Upper lobe of right lung (tissue), 1 donor: ENCODE measurements at regions not wholly inside any gene's neighbourhood (a gene's known extent, or its start where the extent isn't known, plus 50 kb on each side); places are given as distances from the start of the nearest gene placed in this dataset.

Experiments
- ATAC-seq: fragments of 200-7000 bp; cut with Tn5 transposase; one replicate; pipeline ENCODE4 v1.9.1; 2020; ENCODE audit warnings: mild to moderate bottlenecking, moderate library complexity
- DNase-seq: peaks from one replicate; pipeline ENCODE4 v3.0.0-alpha.2; 2020
- H3K27ac ChIP-seq: fragments of 200-600 bp; one replicate; pipeline ENCODE4 v1.8.0; 2022
- H3K27me3 ChIP-seq: fragments of 200-600 bp; one replicate; pipeline ENCODE4 v1.8.0; 2022; ENCODE audit warnings: mild to moderate bottlenecking
- H3K36me3 ChIP-seq: fragments of 200-600 bp; one replicate; pipeline ENCODE4 v1.8.0; 2022
- H3K4me1 ChIP-seq: fragments of 200-600 bp; one replicate; pipeline ENCODE4 v1.8.0; 2022
- H3K4me3 ChIP-seq: fragments of 200-600 bp; one replicate; pipeline ENCODE4 v1.8.0; 2022; ENCODE audit warnings: mild to moderate bottlenecking
- H3K9me3 ChIP-seq: fragments of 200-600 bp; one replicate; pipeline ENCODE4 v1.8.0; 2022
- CTCF ChIP-seq: fragments of 200-600 bp; IDR thresholded peaks from one replicate; pipeline ENCODE4 v1.8.0; 2022; ENCODE audit warnings: antibody characterized with exemption
- intact Hi-C: fragments of 100-400 bp; cut with DNase I; formaldehyde crosslinking; loops from one replicate; pipeline ENCODE4 v1.11.0; 2022
- donor health status: DM: no; HTN: yes; CAD: no; lungs with severe emphysema.

- no peaks in the 10 kb centered on the region for H3K9me3 ChIP-seq
- ATAC-seq (no peak), DNase-seq (no peak)
- H3K36me3 ChIP-seq, result no peaks in the 10 kb centered on the region
- H3K27me3 ChIP-seq, result no peaks in the 10 kb centered on the region
- no peak for TF ChIP-seq CTCF
- H3K27ac ChIP-seq, result no peak overlapping the region
- intact Hi-C loops, result no loop called here
- no peaks in the 10 kb centered on the region for H3K4me1 ChIP-seq
- H3K4me3 ChIP-seq, result no peak overlapping the region
Measured at GRCh38 chr19:33950091-33950750, 153.6 kb downstream of the KCTD15 start.

- ATAC-seq, result no peak
- no peak overlapping the region for H3K27ac ChIP-seq
- DNase-seq, result no peak
- no peak overlapping the region for H3K4me3 ChIP-seq
- no peaks in the 10 kb centered on the region for H3K27me3 ChIP-seq
- no peaks in the 10 kb centered on the region for H3K4me1 ChIP-seq
- intact Hi-C loops, result no loop called here
- no peak for TF ChIP-seq CTCF
- H3K36me3 ChIP-seq, result no peaks in the 10 kb centered on the region
- no peaks in the 10 kb centered on the region for H3K9me3 ChIP-seq
Measured at GRCh38 chr19:33953023-33953422, 156.4 kb downstream of the KCTD15 start.

GRCh38 chr19:33953592-33953991 is 156.9 kb downstream of the KCTD15 start:
- H3K4me3 ChIP-seq, result no peak overlapping the region
- ATAC-seq, result no peak
- peak; percentile 11 for TF ChIP-seq CTCF
- H3K36me3 ChIP-seq, result no peaks in the 10 kb centered on the region
- H3K27me3 ChIP-seq, result no peaks in the 10 kb centered on the region
- H3K4me1 ChIP-seq, result no peaks in the 10 kb centered on the region
- no peaks in the 10 kb centered on the region for H3K9me3 ChIP-seq
- no peak overlapping the region for H3K27ac ChIP-seq
- intact Hi-C loops, result no loop called here
- no peak for DNase-seq

GRCh38 chr19:33954686-33955085 is 158.0 kb downstream of the KCTD15 start:
- Histone ChIP-seq H3K4me3 (no peak overlapping the region), H3K4me1 (no peaks in the 10 kb centered on the region), H3K27me3 (no peaks in the 10 kb centered on the region), H3K36me3 (no peaks in the 10 kb centered on the region), H3K9me3 (no peaks in the 10 kb centered on the region), H3K27ac (no peak overlapping the region)
- intact Hi-C loops, result no loop called here
- TF ChIP-seq CTCF, result no peak
- no peak for ATAC-seq
- DNase-seq, result no peak

GRCh38 chr19:33956941-33957340 is 160.3 kb downstream of the KCTD15 start:
- Histone ChIP-seq H3K4me3 (no peak overlapping the region), H3K4me1 (no peaks in the 10 kb centered on the region), H3K36me3 (no peaks in the 10 kb centered on the region), H3K9me3 (no peaks in the 10 kb centered on the region), H3K27me3 (no peaks in the 10 kb centered on the region), H3K27ac (no peak overlapping the region)
- DNase-seq, result no peak
- intact Hi-C loops, result no loop called here
- no peak for ATAC-seq
- TF ChIP-seq CTCF, result no peak

- no peaks in the 10 kb centered on the region for H3K36me3 ChIP-seq
- TF ChIP-seq CTCF, result no peak
- H3K9me3 ChIP-seq, result no peaks in the 10 kb centered on the region
- no peak overlapping the region for H3K27ac ChIP-seq
- no peak for ATAC-seq
- H3K4me3 ChIP-seq, result no peak overlapping the region
- no peak for DNase-seq
- H3K27me3 ChIP-seq, result no peaks in the 10 kb centered on the region
- intact Hi-C loops, result no loop called here
- no peaks in the 10 kb centered on the region for H3K4me1 ChIP-seq
Measured at GRCh38 chr19:33957804-33958203, 161.1 kb downstream of the KCTD15 start.
